ENCODE measurements at regions not wholly inside any gene's neighbourhood (a gene's known extent, or its start where the extent isn't known, plus 50 kb on each side); places are given as distances from the start of the nearest gene placed in this dataset.
"Not testable (repeated sequence)": the region's sequence is repeated elsewhere in the genome, so short reads cannot be mapped to it uniquely, and the experiment has no call there.

DNA sequence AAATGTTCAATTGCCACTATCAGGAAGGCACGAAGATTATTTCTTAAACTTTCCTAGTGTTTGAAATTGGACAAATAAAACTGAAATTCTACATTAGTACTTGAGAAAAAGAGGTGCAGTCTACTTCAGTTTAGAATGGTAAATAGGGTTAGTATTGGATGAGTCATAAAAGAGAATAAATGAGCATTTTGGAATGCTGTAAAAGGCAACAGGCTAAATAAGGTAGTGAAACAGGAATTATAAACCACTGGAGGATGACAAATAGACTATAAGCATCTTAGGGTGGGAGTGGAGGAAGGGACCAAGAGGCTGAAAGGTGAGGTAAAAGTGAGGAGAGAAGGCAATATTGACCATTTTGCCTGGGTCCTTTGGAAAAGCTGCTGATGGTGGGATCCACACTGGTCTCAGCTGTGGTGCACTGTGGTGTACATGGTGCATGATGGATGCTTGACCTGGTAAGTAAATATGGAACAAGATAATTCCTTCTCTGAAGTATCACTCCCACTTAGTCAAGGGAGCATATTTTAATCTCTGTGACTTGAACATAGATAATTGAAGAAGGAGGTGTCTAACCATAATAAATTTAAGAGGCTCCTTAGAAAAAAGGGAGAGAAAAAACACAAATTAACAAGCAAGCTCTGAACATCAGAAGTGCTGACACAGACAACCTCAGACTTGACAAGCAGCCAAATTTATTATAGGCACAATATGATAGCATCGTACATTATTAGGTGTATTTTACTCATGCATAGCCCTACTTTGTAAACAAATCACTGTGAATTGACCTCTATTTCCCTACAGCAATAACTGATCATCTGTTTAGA, 76.4 kb upstream of the SCIN start:
- Histone ChIP-seq H3K9ac (ENCODE audit: low read length) (no peak overlapping the region), H2AFZ (ENCODE audit: low read depth, low read length, severe bottlenecking) (no peak overlapping the region), H4K20me1 (ENCODE audit: low read depth, low read length) (no peaks in the 10 kb centered on the region), H3K79me2 (ENCODE audit: insufficient read depth, low read length) (no peaks in the 10 kb centered on the region), H3F3A (ENCODE audit: insufficient read depth) (no peaks in the 10 kb centered on the region), H3K4me2 (ENCODE audit: low read depth, low read length, poor library complexity, severe bottlenecking) (no peak overlapping the region), H3K9me2 (replicated peaks; ENCODE audit: insufficient read depth, low read length) (no peaks in the 10 kb centered on the region), H3K4me3 (ENCODE audit: insufficient read depth, low read length, poor library complexity, severe bottlenecking) (no peak overlapping the region), H3K9me3 (ENCODE audit: insufficient read depth, low read length) (no peaks in the 10 kb centered on the region), H3K27ac (ENCODE audit: low read depth, low read length) (no peak overlapping the region), H3K36me3 (ENCODE audit: low read length) (no peaks in the 10 kb centered on the region), H3K27me3 (ENCODE audit: low read length) (no peaks in the 10 kb centered on the region)
- no peak for TF ChIP-seq EZH2phosphoT487 (conservative IDR thresholded peaks at IDR 0.05; ENCODE audit: low read length)
- TF ChIP-seq, protein P1, sequence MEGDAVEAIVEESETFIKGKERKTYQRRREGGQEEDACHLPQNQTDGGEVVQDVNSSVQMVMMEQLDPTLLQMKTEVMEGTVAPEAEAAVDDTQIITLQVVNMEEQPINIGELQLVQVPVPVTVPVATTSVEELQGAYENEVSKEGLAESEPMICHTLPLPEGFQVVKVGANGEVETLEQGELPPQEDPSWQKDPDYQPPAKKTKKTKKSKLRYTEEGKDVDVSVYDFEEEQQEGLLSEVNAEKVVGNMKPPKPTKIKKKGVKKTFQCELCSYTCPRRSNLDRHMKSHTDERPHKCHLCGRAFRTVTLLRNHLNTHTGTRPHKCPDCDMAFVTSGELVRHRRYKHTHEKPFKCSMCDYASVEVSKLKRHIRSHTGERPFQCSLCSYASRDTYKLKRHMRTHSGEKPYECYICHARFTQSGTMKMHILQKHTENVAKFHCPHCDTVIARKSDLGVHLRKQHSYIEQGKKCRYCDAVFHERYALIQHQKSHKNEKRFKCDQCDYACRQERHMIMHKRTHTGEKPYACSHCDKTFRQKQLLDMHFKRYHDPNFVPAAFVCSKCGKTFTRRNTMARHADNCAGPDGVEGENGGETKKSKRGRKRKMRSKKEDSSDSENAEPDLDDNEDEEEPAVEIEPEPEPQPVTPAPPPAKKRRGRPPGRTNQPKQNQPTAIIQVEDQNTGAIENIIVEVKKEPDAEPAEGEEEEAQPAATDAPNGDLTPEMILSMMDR (IDR thresholded peaks at IDR 0.05; ENCODE audit: insufficient read depth, low read length, poor library complexity, severe bottlenecking) = no peak

DNA sequence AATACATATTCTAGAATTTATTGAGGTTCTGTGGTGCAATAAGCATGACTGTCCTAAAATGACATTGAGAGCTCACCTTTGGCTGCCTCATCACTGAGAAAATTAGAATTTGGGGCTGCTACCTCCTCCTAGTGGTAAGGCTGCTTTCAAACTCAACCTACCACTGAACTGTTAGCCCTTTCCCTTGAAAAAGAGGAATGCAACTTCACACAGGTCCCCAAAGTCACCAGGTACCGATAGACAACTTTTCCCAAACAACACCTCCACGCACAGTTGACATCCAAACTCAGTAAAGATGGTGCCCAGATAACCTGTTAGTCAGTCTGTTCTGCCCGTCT, 75.9 kb upstream of the SCIN start:
- no peak overlapping the region for H2AFZ ChIP-seq (ENCODE audit: low read depth, low read length, severe bottlenecking)
- no peak for TF ChIP-seq EZH2phosphoT487 (conservative IDR thresholded peaks at IDR 0.05; ENCODE audit: low read length)
- TF ChIP-seq, protein P1 (IDR thresholded peaks at IDR 0.05; ENCODE audit: insufficient read depth, low read length, poor library complexity, severe bottlenecking) = no peak
- H3K4me3 ChIP-seq (ENCODE audit: insufficient read depth, low read length, poor library complexity, severe bottlenecking) = no peak overlapping the region

DNA sequence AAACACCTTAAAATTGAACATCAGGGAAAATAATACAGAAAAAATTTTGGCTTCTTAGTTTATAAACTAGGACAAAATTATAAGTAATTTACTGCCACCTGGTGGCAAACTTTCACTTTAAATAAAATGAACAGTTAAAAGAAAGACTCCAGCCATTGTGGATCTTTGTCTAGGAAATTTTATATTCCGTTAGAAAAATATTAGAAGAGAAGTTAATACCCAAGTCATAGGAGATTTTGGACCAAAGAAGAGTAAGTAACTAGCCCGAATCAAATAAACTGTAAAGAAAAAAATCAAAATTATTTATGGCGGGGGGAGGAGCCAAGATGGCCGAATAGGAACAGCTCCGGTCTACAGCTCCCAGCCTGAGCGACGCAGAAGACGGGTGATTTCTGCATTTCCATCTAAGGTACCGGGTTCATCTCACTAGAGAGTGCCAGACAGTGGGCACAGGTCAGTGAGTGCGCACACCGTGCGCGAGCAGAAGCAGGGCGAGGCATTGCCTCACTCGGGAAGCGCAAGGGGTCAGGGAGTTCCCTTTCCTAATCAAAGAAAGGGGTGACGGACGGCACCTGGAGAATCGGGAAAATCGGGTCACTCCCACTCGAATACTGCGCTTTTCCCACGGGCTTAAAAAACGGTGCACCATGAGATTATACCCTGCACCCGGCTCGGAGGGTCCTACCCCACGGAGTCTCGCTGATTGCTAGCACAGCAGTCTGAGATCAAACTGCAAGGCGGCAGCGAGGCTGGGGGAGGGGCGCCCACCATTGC, 73.4 kb upstream of the SCIN start:
- H3K4me2 ChIP-seq (ENCODE audit: low read depth, low read length, poor library complexity, severe bottlenecking); H3K9ac ChIP-seq (ENCODE audit: low read length); H3K79me2 ChIP-seq (ENCODE audit: insufficient read depth, low read length); H3K36me3 ChIP-seq (ENCODE audit: low read length); H3K9me2 ChIP-seq (replicated peaks; ENCODE audit: insufficient read depth, low read length); H3K27ac ChIP-seq (ENCODE audit: low read depth, low read length); H3K9me3 ChIP-seq (ENCODE audit: insufficient read depth, low read length); H3F3A ChIP-seq (ENCODE audit: insufficient read depth); H3K27me3 ChIP-seq (ENCODE audit: low read length); H3K4me3 ChIP-seq (ENCODE audit: insufficient read depth, low read length, poor library complexity, severe bottlenecking); H4K20me1 ChIP-seq (ENCODE audit: low read depth, low read length); H2AFZ ChIP-seq (ENCODE audit: low read depth, low read length, severe bottlenecking): not testable (repeated sequence)
- TF ChIP-seq, protein P1 (IDR thresholded peaks at IDR 0.05; ENCODE audit: insufficient read depth, low read length, poor library complexity, severe bottlenecking) = peak; percentile 37

More for the DNA sequence above, 75.9 kb upstream of the SCIN start:
- Histone ChIP-seq H3K4me2 (ENCODE audit: low read depth, low read length, poor library complexity, severe bottlenecking) (no peak overlapping the region), H3K9me2 (replicated peaks; ENCODE audit: insufficient read depth, low read length) (no peaks in the 10 kb centered on the region), H3F3A (ENCODE audit: insufficient read depth) (no peaks in the 10 kb centered on the region), H3K36me3 (ENCODE audit: low read length) (no peaks in the 10 kb centered on the region), H3K9ac (ENCODE audit: low read length) (no peak overlapping the region), H3K79me2 (ENCODE audit: insufficient read depth, low read length) (no peaks in the 10 kb centered on the region), H3K27ac (ENCODE audit: low read depth, low read length) (no peak overlapping the region), H3K9me3 (ENCODE audit: insufficient read depth, low read length) (no peaks in the 10 kb centered on the region), H3K27me3 (ENCODE audit: low read length) (no peaks in the 10 kb centered on the region), H4K20me1 (ENCODE audit: low read depth, low read length) (no peaks in the 10 kb centered on the region)

Measured in SU-DHL-6 (cell line).